ENCODE measurements at regions not wholly inside any gene's neighbourhood (a gene's known extent, or its start where the extent isn't known, plus 50 kb on each side); places are given as distances from the start of the nearest gene placed in this dataset.
"Not testable (repeated sequence)": the region's sequence is repeated elsewhere in the genome, so short reads cannot be mapped to it uniquely, and the experiment has no call there.

DNA sequence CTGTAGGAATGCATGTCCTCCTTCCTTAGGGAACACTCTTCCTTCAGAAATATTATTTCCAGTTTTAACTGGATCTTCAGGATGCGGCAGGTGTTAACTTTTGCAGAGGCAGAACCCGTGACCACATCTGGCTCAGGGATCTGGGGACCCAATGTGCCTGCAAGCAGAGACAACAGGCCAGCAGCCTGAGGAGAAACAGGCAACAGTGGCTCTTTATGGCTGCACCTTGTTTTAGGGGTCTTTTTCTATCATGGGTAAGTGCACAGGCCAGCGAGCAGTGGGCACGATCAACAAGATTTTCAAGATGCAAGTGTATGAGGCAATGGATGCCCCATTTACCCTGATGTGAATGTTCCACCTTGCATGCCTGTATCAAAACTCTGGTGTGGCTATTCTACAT is 497.5 kb upstream of the KLF6 start:
- DNase-seq = no peak

GRCh38 chr10:4281190-4281825 is 496.3 kb upstream of the KLF6 start:
- DNase-seq = no peak

GRCh38 chr10:4280461-4281189 is 495.6 kb upstream of the KLF6 start:
- DNase-seq = no peak

DNA sequence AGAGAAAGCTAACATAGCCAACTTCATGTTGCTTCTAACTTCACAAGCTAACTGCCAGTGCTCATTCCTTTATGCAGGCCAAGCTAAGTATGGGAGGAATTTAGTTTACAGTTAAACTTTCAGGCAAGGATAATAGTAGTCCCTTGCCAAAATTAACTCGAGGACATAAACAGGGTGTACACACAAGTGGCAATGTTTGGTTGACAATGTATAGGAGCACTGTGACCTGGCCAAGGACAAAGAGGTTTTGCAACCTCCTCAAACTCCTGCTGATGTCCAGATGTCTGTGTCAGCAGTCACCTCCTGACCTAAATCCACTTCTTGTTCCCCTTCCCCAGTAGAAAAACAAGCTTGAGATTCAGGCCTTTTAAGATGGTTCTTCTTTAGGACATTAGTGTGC is 494.6 kb upstream of the KLF6 start:
- no peak for DNase-seq

DNA sequence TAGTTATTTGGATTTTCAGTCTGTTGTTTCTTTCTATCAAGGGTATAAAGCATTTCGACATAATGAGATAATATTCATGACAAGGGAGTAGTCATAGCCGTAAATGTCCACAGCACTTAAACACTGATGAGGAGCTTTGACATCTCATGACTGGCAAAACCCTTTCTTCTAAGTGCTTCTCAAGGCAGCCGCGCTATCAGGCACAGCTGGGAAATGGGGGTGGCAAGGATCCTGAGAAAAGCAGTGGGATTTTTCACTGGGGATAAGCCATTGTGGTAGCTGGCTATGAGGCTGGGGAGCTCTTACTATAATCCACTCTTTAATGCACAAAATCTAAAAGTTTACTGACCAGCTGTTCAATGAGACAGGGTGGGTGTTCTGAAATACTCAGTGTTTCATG is 493.2 kb upstream of the KLF6 start:
- DNase-seq = no peak

DNA sequence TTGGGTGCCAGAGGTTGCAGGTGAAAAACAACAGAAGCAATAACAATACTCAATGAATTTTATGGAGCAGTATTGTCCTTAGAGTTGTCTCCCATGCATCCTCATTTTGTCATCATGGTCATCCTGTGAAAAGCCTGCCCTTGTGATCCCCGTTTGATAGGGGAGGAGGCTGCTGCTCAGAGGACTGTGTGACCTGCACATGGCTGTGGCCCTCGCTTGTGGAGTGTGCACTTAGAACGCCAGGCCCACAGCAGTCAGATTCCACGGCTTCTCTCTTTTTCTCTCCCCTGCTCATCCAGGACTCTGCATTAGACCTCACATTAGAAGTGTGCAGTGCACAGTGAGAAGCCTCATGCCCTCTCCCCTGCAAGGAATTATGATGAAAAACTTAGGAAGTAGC is 491.1 kb upstream of the KLF6 start:
- DNase-seq = no peak

GRCh38 chr10:4274671-4275070 is 489.7 kb upstream of the KLF6 start:
- not testable (repeated sequence) for DNase-seq

DNA sequence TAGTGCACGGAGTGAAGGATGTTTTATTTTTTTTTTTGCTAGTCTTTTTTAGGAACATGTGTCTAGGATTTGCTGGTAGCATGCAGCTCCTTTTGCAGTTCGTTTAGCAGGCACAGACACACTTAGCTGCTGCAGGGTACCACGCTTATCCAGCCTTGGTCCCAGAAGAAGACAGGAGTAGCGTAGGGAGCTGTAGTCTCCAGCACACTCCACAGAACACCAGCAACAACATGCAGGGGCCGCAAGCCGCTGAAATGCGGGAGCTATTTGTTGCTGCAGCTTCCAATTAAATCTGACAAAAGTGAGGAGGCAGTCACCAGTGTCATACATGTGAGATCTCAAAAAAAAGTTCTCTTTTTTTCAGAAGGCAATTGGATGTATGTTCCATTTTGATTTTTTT is 486.2 kb upstream of the KLF6 start:
- no peak for DNase-seq

- DNase-seq = no peak
These were observed 485.1 kb upstream of the KLF6 start for GRCh38 chr10:4270116-4270515.

GRCh38 chr10:4268490-4268889 is 483.5 kb upstream of the KLF6 start:
- DNase-seq = not testable (repeated sequence)

- DNase-seq = no peak
These were observed 482.2 kb upstream of the KLF6 start for GRCh38 chr10:4267086-4267773.

GRCh38 chr10:4266416-4267085 is 481.5 kb upstream of the KLF6 start:
- no peak for DNase-seq

- DNase-seq = no peak
These were observed 481.0 kb upstream of the KLF6 start for GRCh38 chr10:4265964-4266363.

- DNase-seq = no peak
These were observed 479.3 kb upstream of the KLF6 start for GRCh38 chr10:4264209-4264865.

DNA sequence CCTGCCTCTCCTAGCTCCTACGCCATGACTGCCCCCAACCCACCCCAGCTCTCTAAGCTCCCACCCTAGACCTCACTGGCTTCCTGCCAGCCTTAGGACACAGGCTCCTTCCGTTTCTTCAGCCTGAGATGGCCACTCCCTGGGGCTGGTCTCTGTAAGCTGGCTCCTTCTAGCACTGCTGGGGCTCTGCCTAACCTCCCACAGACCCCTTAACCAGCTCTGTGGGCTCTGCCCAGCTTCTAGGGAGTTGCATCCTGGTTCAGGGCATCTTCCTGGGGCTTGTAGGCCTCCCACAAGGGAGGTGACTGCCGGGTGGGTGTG is 478.6 kb upstream of the KLF6 start:
- DNase-seq = no peak

DNA sequence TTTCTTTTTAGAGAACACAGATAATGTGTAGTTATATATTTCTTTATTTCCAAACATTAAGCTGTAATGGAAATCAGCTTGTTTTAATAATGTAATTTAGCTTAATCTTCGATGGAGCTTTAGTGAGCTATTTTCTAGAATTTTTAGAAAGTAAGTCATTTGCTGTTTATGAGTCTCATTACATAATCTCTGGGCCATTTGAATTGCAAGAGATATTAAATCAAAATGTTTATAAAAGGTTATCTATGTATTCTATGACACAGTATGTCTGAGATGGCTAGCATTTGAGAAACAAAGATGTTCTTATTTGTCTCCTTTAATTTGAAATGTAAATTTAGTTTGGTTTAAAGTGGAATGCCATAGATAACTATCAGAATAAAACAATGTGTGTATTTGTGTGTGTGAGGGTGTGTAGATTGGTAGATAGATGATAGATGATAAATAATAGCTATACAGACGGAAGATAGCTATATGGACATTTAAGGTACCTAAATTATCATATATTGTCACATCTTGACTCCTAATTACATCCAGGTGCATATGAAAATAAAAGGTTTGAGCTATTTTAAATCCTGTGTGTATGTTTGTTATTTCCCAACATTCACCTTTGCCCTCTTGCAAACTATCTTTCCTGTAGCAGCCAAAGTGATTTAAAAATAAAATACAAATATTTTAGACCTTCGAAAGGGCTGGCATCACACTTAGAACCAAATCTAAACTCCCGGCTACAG is 478.0 kb upstream of the KLF6 start:
- no peak for DNase-seq

DNA sequence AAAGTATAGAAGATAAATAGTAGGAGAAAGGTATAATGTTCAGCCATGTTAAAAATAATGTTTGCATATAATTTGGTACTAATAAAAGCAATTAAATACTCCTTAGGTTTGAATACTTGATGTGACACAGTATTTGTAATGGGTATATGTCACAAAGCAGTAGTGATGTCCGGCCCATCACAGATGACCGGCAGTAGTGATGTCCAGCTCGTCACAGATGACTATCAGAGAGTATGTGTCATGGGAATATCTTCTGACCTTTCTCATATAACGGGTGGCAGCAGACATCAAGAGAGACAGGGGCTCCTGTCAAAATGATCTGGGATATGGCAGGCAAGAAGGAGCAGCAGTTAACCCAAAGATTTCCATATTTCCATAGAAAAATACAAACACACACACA is 477.4 kb upstream of the KLF6 start:
- no peak for DNase-seq

DNA sequence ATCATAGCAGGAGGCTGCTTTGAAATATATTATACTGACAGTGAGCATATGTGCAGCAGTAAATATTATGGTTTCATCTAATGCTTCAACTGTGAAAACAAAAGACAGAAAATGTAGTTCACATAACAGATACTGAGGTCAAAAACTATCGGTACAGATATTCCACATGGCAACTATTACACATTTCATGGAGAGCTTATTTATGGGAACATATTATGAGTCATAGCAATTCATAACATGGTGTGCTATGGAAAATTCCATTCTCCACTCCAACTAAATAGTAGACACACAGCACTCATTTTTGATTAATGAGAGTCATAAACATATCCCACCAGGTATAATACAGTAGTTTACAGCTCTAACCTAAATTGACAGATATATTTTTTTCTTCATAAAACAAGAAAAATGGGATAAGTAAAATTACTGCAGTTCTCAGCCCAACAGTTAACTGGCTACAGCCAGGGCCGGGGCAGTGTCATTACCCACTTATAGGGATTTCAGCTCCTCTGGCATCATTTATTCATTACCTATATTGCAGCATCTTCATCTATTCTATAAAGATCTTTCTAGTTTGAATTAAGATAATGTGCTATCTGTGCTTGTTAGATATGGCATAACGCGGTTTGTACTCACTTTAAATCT is 475.6 kb upstream of the KLF6 start:
- no peak for DNase-seq

- DNase-seq = no peak
These were observed 473.0 kb upstream of the KLF6 start for GRCh38 chr10:4257939-4258465.

- no peak for DNase-seq
These were observed 472.0 kb upstream of the KLF6 start for GRCh38 chr10:4256971-4257370.

- no peak for DNase-seq
These were observed 470.7 kb upstream of the KLF6 start for GRCh38 chr10:4255751-4256150.

Measured in T1000 (cell line).